Suprapubic skin (tissue), 4 donors: ENCODE measurements at regions not wholly inside any gene's neighbourhood (a gene's known extent, or its start where the extent isn't known, plus 50 kb on each side); places are given as distances from the start of the nearest gene placed in this dataset.

ENCODE experiments used
- DNase-seq, 2 donors: peaks; one replicate each; pipeline ENCODE4 v3.0.0-alpha.2; 2019; ENCODE audit warnings: low spot score in 2 of 2
- H3K27ac ChIP-seq: fragments of 200-600 bp; sonication (generic); one replicate; pipeline ENCODE4 v1.5.1; 2019
- H3K27me3 ChIP-seq: fragments of 200-600 bp; sonication (generic); one replicate; pipeline ENCODE4 v1.5.1; 2019
- H3K36me3 ChIP-seq: fragments of 200-600 bp; sonication (generic); one replicate; pipeline ENCODE4 v1.5.1; 2019
- H3K4me1 ChIP-seq: fragments of 200-600 bp; sonication (generic); one replicate; pipeline ENCODE4 v1.5.1; 2019
- H3K4me3 ChIP-seq: fragments of 200-600 bp; sonication (generic); one replicate; pipeline ENCODE4 v1.5.1; 2019; ENCODE audit warnings: mild to moderate bottlenecking
- H3K9me3 ChIP-seq: fragments of 200-600 bp; sonication (generic); one replicate; pipeline ENCODE4 v1.5.1; 2019
- CTCF ChIP-seq, 2 donors: fragments of 200-600 bp in 1 of 2; fragments of 450-650 bp in 1 of 2; sonication (generic) in 1 of 2; IDR thresholded peaks; one replicate each; pipeline ENCODE4 v1.5.1; 2016 to 2019; ENCODE audit warnings: antibody characterized with exemption in 2 of 2, mild to moderate bottlenecking in 1 of 2, moderate library complexity in 1 of 2
- EP300 ChIP-seq: sonication (generic); formaldehyde crosslinking; IDR thresholded peaks from one replicate; pipeline ENCODE4 v1.6.1; 2017; ENCODE audit warnings: antibody characterized with exemption
- POLR2A ChIP-seq, 2 donors: fragments of 450-650 bp; IDR thresholded peaks; one replicate each; pipeline ENCODE4 v1.6.1; 2017; ENCODE audit warnings: antibody characterized with exemption in 2 of 2, mild to moderate bottlenecking in 2 of 2, moderate library complexity in 2 of 2
- POLR2AphosphoS5 ChIP-seq, 3 donors: sonication (generic); formaldehyde crosslinking; IDR thresholded peaks; one replicate each; pipeline ENCODE4 v1.6.1; 2017; ENCODE audit warnings: antibody characterized with exemption in 3 of 3
- WGBS: methylation state at CpG from one replicate; pipeline ENCODE4 v1.1.5; 2018; 5-methylcytosine and 5-hydroxymethylcytosine counted together

DNA sequence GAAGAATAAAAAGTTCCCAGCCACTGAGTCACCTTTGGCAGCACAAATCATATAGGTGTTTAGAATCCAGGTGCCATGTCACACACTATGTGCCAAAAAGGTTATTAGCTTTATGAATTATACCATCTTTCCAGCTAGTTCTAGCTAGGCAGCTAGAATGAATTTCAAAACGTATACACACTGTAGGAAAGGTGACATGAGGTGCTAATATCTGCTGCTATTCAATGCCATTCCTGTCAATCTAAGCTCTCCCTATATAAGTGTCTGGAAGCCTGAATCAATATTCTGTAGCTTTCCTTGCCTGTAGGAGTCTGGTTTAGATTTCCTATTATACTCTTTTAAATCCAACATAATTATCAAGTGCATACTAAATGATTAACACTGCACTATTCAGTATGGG, 868.6 kb downstream of the GATA3 start:
- Histone ChIP-seq H3K4me1 (no peaks in the 10 kb centered on the region), H3K4me3 (no peak overlapping the region), H3K9me3 (no peaks in the 10 kb centered on the region), H3K36me3 (no peaks in the 10 kb centered on the region), H3K27ac (no peak overlapping the region), H3K27me3 (no peaks in the 10 kb centered on the region)
- TF ChIP-seq CTCF (IDR thresholded peaks at IDR 0.05) (no peak), EP300 (no peak), POLR2AphosphoS5 (IDR thresholded peaks at IDR 0.05) (no peak), POLR2A (IDR thresholded peaks at IDR 0.05) (no peak)
- no peak for DNase-seq
- WGBS: 50% methylated on average over 1 of the region's 1 CpG

- DNase-seq: no peak
Observed at GRCh38 chr10:8927705-8928104, 873.2 kb downstream of the GATA3 start.

DNA sequence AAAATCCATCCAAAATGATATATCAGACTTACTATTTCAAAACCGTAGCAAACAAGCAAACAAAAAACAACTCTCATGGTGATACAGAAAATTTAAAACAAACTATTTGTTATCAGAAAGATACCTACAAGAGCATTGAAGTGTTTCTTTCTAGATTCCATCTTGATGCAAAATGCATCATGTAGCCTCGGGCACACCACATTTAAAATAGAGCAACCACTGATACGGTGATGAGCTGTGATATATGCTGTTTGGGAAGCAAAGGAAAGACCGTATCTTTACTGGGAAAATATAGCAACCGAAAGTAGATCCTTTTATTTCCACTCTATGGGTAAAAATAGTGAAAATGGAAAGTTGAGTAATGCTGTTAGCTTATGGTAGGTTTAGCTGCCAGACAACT, 892.0 kb downstream of the GATA3 start:
- Histone ChIP-seq H3K27me3 (no peaks in the 10 kb centered on the region), H3K4me1 (no peaks in the 10 kb centered on the region), H3K27ac (no peak overlapping the region), H3K9me3 (no peaks in the 10 kb centered on the region), H3K4me3 (no peak overlapping the region), H3K36me3 (no peaks in the 10 kb centered on the region)
- TF ChIP-seq POLR2AphosphoS5 (IDR thresholded peaks at IDR 0.05): no peak
- no peak for TF ChIP-seq EP300
- TF ChIP-seq CTCF (IDR thresholded peaks at IDR 0.05): no peak
- TF ChIP-seq POLR2A (IDR thresholded peaks at IDR 0.05): no peak
- DNase-seq: no peak
- WGBS: 75% methylated on average over 5 of the region's 5 CpGs

More at GRCh38 chr10:8927705-8928104, 873.2 kb downstream of the GATA3 start:
- Histone ChIP-seq H3K9me3 (no peaks in the 10 kb centered on the region), H3K4me1 (no peaks in the 10 kb centered on the region), H3K27me3 (no peaks in the 10 kb centered on the region), H3K27ac (no peak overlapping the region), H3K36me3 (no peaks in the 10 kb centered on the region), H3K4me3 (no peak overlapping the region)
- TF ChIP-seq EP300 (no peak), POLR2A (IDR thresholded peaks at IDR 0.05) (no peak), CTCF (IDR thresholded peaks at IDR 0.05) (no peak)
- 40% methylated on average over 4 of the region's 4 CpGs for WGBS

- Histone ChIP-seq H3K4me3 (no peak overlapping the region), H3K9me3 (no peaks in the 10 kb centered on the region), H3K36me3 (no peaks in the 10 kb centered on the region), H3K27me3 (peaks cover 2% of the 10 kb centered on the region), H3K27ac (no peak overlapping the region), H3K4me1 (no peaks in the 10 kb centered on the region)
- no peak for DNase-seq
- 87% methylated on average over 2 of the region's 2 CpGs for WGBS
- TF ChIP-seq CTCF (IDR thresholded peaks at IDR 0.05): no peak
- no peak for TF ChIP-seq EP300
- no peak for TF ChIP-seq POLR2A (IDR thresholded peaks at IDR 0.05)
Observed at GRCh38 chr10:8950978-8951377, 896.5 kb downstream of the GATA3 start.

DNA sequence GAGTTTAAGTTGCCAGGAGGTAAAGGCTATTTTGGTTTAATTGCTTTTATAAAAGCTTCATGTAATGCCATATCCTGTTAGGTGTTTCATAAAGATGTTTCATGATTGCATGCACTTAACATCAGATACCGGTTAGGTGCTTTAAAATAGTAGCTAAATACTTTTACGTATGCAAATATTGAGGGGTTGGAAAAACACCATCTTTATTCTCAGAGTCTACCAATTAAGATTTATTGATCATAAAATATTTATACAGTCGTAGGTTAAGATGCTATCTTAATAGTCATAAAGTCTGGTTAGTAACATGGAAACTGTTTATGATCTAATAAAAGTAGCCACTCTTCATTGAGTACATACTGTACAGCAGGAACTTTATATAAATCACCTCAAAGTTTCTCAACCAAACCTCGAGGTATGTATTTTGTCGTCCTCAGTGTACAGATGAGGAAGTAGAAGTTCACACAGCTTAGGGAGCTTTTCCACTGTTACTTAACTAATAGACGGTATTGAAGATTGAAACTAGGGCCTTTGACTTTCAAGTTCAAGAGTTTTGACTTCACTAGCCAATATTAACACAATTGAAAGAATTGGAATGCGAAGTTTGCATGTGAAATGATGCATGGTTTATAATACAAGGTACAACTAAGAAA, 897.1 kb downstream of the GATA3 start:
- 60% methylated on average over 7 of the region's 7 CpGs for WGBS
- Histone ChIP-seq H3K9me3 (no peaks in the 10 kb centered on the region), H3K4me1 (no peaks in the 10 kb centered on the region), H3K27me3 (peaks cover 2% of the 10 kb centered on the region), H3K4me3 (no peak overlapping the region), H3K27ac (no peak overlapping the region), H3K36me3 (no peaks in the 10 kb centered on the region)
- no peak for DNase-seq
- no peak for TF ChIP-seq CTCF (IDR thresholded peaks at IDR 0.05)
